GM19023 (cell line): ENCODE measurements at regions not wholly inside any gene's neighbourhood (a gene's known extent, or its start where the extent isn't known, plus 50 kb on each side); places are given as distances from the start of the nearest gene placed in this dataset.

Experiments used
- ATAC-seq: cut with Tn5 transposase; IDR thresholded peaks from one replicate; pipeline ENCODE4 v1.9.1; 2021; ENCODE audit warnings: mild to moderate bottlenecking, moderate library complexity; ENCODE audit not compliant: unreplicated experiment

DNA sequence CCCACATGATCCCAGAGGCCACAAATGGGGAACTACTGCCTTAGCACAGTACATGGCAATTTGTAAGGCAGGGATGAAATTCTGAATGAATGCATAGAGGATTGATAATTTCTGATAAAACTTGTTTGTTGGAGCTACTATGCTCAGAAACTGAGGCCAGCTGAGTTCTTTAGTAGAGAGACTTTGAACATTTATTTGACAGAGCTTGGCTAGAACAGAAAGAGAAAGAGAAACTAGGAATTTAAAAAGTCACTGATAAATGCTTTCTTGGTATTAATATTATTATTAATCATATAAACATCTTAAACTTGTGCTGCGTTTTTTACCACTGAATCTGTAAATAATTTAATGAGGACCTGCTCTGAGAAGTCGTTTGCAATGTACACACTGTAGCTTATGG is 923.7 kb upstream of the CNTNAP5 start:
- ATAC-seq = no peak

DNA sequence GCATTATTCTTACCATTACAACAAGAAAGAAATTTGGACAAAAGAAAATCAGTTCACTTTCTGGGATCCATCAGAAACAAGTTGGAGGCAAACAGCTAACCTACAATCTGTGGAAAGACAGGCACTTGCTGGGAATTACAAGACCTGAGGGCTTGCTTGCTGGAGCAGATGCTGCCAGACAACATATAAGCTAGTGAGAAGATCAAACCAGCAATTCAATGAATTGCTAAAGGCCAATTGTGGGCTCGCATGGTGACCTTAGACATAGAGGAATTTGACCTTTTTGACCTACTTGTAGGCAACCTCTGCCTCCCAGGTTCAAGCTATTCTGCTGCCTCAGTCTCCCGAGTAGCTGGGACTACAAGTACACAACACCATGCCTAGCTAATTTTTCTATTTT is 921.2 kb upstream of the CNTNAP5 start:
- ATAC-seq = no peak

- no peak for ATAC-seq
These were observed 908.5 kb upstream of the CNTNAP5 start for GRCh38 chr2:123116595-123116994.

DNA sequence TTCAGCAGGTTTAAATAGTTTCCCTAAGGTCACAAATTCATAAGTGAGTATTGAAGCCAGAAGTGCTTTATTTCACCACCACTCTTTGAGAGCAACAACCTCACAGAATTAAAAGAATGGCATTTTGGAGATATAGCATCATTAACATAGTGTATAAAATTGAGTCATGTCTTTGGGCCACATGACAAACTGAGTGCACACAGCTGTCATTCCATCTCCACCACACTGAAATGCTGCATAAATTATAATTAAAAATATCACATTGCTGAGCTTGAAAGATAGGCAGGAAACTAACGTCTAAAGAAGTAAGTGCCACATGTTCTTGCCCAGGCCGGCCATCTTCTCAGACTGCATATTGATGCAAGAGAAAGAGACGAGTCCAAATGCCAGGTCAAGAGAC is 897.9 kb upstream of the CNTNAP5 start:
- no peak for ATAC-seq

GRCh38 chr2:123128951-123129350 is 896.1 kb upstream of the CNTNAP5 start:
- ATAC-seq = no peak

GRCh38 chr2:123136419-123136818 is 888.7 kb upstream of the CNTNAP5 start:
- no peak for ATAC-seq

- no peak for ATAC-seq
These were observed 881.0 kb upstream of the CNTNAP5 start for GRCh38 chr2:123144082-123144481.

GRCh38 chr2:123153041-123153440 is 872.0 kb upstream of the CNTNAP5 start:
- no peak for ATAC-seq

DNA sequence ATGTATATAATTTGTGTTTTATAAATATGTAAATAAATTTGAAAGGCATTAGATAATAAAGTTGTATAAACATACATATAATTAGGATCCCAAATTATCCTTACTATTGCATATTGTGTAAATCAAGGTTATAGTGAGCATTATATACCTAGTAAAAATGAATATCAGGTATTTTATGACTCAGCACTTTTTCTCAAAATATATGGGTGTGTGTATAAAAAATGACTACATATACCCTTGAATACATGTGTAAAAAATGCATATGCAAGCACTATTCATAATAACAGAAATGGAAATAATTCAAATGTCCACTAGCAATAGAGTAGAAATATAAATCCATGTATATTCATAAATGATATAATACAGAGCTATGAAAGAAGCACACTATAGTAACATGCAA is 870.9 kb upstream of the CNTNAP5 start:
- no peak for ATAC-seq

DNA sequence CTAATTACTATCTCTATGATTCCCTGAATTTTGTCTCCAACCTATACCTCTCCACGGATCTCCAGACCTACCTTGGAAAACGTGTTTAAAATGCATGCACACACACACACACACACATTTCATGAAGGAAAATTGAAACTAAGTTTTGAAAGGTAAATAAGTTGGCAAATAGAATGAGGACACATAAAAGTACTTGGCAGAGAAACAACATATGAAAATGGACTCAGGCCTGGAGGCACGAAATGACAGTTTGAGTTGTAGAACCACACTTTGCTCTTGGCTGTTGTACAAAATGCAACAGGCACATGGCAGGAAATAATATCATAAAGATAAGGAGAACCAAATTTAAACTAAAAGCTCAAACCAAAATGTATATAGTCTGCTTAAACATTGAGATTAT is 868.1 kb upstream of the CNTNAP5 start:
- no peak for ATAC-seq

DNA sequence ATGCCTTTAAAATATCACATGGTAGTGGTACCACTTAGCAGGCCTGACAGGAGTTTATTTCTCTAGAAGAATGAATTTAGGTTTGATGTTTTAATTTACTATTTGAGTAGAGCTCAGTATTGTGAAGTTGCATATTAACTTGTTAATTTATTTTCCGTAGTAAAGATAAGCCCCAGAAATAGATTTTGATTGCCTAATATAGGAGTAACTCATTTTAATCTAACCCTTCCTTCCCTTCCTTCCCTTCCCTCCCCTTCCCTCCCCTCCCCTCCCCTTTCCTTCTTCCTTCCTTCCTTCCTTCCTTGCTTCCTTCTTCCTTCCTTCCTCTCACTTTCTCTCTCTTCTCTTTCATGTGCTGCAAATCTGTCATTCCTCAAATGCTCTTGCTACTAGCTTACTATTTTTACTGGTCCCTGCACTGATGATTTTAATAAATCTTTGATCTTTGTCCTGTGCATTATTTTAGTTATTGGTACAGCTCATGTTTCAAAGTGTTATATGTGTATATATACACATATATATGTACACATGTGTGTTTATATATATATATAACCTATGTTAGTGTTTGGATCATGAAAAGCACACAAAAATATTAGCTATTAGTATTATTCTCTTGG is 862.6 kb upstream of the CNTNAP5 start:
- ATAC-seq = no peak

DNA sequence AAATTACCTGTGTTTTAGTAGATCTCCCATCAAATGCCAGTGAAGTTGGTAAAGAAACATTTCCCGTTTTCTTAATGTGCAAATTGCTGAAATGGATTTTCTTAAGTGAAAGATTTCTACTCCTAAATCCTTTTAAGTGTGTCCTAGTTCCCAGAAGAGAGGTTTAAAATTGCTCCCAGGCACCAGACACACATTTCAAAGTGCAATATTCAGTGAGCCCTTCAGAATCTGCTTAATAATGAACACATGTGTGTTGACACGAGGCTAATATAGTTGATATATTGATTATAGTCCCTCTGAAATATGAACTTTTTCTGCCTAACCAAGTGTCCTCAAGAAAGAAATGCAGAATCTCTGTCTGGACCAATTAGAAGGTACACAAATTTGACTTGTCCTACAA is 861.7 kb upstream of the CNTNAP5 start:
- no peak for ATAC-seq

DNA sequence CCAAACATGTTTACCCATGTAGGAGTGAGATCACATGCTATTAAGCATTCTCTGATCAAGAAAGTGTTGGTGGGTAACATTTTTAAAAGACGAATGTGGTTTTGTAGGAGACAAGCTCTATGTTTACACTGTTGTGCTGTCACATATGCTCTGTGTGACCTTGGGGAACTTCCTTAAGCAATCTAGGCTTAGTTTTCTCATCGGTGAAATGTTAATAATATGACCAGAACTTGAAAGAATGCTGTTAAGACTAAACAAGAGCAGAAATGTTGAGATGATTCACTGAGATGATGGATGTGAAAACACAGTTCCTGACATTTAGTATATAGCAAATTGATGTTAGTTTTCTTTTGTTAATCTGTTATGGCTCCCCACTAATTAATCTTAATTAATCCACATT is 860.9 kb upstream of the CNTNAP5 start:
- ATAC-seq = no peak

DNA sequence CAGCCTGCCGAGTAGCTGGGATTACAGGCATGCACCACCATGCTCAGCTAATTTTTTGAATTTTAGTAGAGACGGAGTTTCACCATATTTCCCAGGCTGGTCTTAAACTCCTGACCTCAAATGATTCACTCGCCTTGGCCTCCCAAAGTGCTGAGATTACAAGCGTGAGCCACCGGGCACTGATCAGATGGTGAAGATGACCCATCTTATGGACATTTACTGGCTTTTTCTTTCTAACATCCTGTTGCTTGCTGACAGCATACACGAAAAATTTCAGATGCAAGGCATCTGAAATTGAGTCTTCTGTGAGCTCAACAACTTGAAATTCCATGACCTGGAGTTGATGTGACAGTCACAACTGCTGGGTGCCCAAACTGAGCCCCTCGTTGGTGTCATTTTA is 859.5 kb upstream of the CNTNAP5 start:
- no peak for ATAC-seq

DNA sequence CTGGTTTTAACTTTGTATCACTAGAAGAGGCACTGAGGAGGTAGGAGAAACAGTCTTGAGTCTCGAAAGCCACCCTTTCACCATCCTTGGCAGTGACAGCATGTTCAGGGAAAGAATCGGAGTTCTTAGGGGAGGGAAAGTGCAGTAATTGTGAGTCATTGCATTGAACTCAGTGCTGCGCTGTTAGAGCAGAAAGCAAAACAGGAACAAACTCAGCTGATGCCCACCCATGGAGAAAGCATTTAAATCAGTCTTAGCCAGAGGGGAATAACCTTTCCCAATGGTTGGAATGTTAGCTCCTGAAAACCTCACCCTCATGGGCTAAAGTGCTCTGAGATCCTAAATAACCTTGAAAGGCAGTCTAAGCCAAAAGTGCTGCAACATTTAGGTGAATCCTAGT is 845.6 kb upstream of the CNTNAP5 start:
- no peak for ATAC-seq

- no peak for ATAC-seq
These were observed 829.1 kb upstream of the CNTNAP5 start for GRCh38 chr2:123195957-123196356.

- ATAC-seq = no peak
These were observed 825.1 kb upstream of the CNTNAP5 start for GRCh38 chr2:123200035-123200434.

DNA sequence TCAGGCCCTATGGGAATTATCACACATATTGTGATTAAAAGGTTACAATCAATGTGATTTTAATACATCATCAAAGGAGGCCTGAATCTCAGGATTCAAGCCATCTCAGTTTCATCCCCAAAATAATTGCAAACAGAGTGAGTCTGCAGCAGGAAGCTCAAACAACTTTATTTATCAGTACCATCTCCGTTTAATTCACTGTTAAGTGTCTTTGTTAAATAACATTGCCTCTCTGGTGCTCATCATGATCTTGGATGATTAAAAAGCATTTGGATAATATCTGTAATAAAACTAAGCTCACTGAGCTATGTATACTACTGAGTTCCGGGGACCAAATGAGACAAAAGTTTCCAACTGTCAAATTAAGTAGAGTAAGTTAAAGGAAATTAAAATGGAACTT is 817.8 kb upstream of the CNTNAP5 start:
- no peak for ATAC-seq

GRCh38 chr2:123209202-123209601 is 815.9 kb upstream of the CNTNAP5 start:
- ATAC-seq = no peak

DNA sequence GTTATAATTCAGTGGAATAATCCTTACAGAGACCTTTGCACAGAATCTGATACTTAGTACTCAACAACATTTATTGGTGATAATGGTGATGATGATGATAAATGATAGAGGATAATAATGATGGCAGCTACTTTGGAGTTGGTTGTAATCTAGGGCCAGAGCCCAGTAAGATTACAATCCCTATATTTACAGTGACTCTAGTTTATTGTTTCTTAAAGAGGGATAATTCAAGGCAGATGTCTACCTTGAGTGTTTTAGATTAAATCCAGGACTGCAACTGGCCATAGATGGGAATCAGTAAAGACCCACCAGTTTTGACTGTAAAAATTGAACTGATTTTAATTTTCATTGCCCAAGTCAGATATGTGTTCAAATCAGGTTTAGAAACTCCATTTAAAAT is 813.9 kb upstream of the CNTNAP5 start:
- ATAC-seq = no peak

GRCh38 chr2:123245156-123245555 is 779.9 kb upstream of the CNTNAP5 start:
- ATAC-seq = no peak

DNA sequence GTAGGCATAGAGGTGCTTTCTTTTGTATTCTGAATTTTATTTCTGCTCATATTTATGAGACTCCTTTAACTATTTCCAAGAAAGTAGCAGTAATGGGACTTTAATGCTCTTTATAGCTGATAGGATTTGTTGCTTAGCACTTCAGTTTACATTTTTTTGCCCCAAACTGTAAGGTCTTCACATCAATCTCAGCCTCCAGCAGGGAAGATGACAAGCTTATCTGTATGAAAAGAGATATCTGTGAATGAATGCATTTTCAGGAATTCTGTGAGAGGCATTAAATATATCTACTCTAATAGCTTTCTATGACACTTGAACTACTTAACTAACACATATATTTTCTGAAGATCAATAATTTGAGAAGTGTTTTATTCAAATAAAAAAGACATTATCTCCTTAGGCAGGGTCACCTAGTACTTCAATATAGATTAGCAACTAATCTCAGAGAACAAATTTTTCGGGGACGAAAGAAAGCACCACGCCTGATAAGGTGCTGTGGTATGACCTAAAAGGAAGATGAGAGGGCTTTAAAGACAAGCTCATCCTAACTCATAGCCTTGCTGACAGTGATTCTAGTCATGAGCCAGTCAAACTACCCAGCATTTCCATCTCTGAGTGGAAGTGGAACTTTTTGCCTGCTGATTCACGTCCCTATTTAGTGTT is 766.1 kb upstream of the CNTNAP5 start:
- ATAC-seq = no peak

DNA sequence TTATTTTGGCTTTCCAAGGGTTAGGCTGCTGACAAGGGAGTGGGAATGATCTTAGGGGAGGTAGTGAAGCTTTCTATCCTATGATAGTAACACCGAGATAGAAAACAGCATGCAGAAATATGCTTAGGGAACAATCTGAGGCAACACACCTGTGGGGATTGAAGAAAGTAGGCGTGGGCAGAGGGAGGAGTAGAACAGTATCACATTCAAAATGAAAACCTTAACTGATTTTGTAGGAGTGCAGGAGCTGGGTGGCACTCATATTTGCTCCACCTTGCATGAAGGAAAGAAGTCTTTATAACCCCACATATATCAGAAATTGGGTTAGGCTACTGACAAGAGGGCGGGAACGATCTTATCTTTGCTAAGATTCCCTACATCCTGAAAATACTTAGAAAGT is 762.2 kb upstream of the CNTNAP5 start:
- no peak for ATAC-seq
